ENCODE measurements at regions not wholly inside any gene's neighbourhood (a gene's known extent, or its start where the extent isn't known, plus 50 kb on each side); places are given as distances from the start of the nearest gene placed in this dataset.

GRCh38 chr3:81395739-81396513 is 365.5 kb downstream of the GBE1 start:
- H3K36me3 Mint-ChIP-seq (ENCODE audit: low read depth) = no peaks in the 10 kb centered on the region
- no peak overlapping the region for H3K27ac Mint-ChIP-seq
- H3K9me3 Mint-ChIP-seq = no peaks in the 10 kb centered on the region
- no peak for TF ChIP-seq CTCF (IDR thresholded peaks at IDR 0.05; ENCODE audit: unreplicated experiment in 3 of 3)
- no peak overlapping the region for H3K4me3 Mint-ChIP-seq
- H3K27me3 Mint-ChIP-seq (ENCODE audit: low read depth) = no peaks in the 10 kb centered on the region
- H3K4me1 Mint-ChIP-seq = no peaks in the 10 kb centered on the region

- Mint-ChIP-seq H3K27me3 (ENCODE audit: low read depth) (no peaks in the 10 kb centered on the region), H3K4me3 (no peak overlapping the region), H3K9me3 (no peaks in the 10 kb centered on the region), H3K27ac (no peak overlapping the region), H3K36me3 (ENCODE audit: low read depth) (no peaks in the 10 kb centered on the region), H3K4me1 (no peaks in the 10 kb centered on the region)
- no peak for TF ChIP-seq CTCF (IDR thresholded peaks at IDR 0.05; ENCODE audit: unreplicated experiment in 3 of 3)
Measured at GRCh38 chr3:81394651-81395524, 366.6 kb downstream of the GBE1 start.

- Mint-ChIP-seq H3K27me3 (ENCODE audit: low read depth) (no peaks in the 10 kb centered on the region), H3K4me3 (no peak overlapping the region), H3K4me1 (no peaks in the 10 kb centered on the region), H3K27ac (no peak overlapping the region), H3K36me3 (ENCODE audit: low read depth) (no peaks in the 10 kb centered on the region), H3K9me3 (no peaks in the 10 kb centered on the region)
- TF ChIP-seq CTCF (IDR thresholded peaks at IDR 0.05; ENCODE audit: unreplicated experiment in 3 of 3) = no peak
Measured at GRCh38 chr3:81393251-81393650, 368.2 kb downstream of the GBE1 start.

- H3K4me1 Mint-ChIP-seq = no peaks in the 10 kb centered on the region
- no peaks in the 10 kb centered on the region for H3K9me3 Mint-ChIP-seq
- no peaks in the 10 kb centered on the region for H3K36me3 Mint-ChIP-seq (ENCODE audit: low read depth)
- H3K4me3 Mint-ChIP-seq = no peak overlapping the region
- no peaks in the 10 kb centered on the region for H3K27me3 Mint-ChIP-seq (ENCODE audit: low read depth)
- no peak overlapping the region for H3K27ac Mint-ChIP-seq
- no peak for TF ChIP-seq CTCF (IDR thresholded peaks at IDR 0.05; ENCODE audit: unreplicated experiment in 3 of 3)
Measured at GRCh38 chr3:81390796-81391195, 370.6 kb downstream of the GBE1 start.

- H3K4me3 Mint-ChIP-seq = no peak overlapping the region
- H3K36me3 Mint-ChIP-seq (ENCODE audit: low read depth) = no peaks in the 10 kb centered on the region
- no peaks in the 10 kb centered on the region for H3K9me3 Mint-ChIP-seq
- no peaks in the 10 kb centered on the region for H3K4me1 Mint-ChIP-seq
- H3K27ac Mint-ChIP-seq = no peak overlapping the region
- no peaks in the 10 kb centered on the region for H3K27me3 Mint-ChIP-seq (ENCODE audit: low read depth)
- TF ChIP-seq CTCF (IDR thresholded peaks at IDR 0.05; ENCODE audit: unreplicated experiment in 3 of 3) = no peak
Measured at GRCh38 chr3:81388191-81388590, 373.3 kb downstream of the GBE1 start.

Data from nephron (organoid).